ENCODE measurements at regions not wholly inside any gene's neighbourhood (a gene's known extent, or its start where the extent isn't known, plus 50 kb on each side); places are given as distances from the start of the nearest gene placed in this dataset.

GRCh38 chr3:111470032-111470431 is 72.0 kb upstream of the CD96 start:
- FAIRE-seq, result no peak
- no peak for DNase-seq (ENCODE audit: low spot score)

GRCh38 chr3:111471831-111472230 is 70.2 kb upstream of the CD96 start:
- no peak for FAIRE-seq
- DNase-seq (ENCODE audit: low spot score), result no peak

- FAIRE-seq (no peak), DNase-seq (ENCODE audit: low spot score) (no peak)
Measured at GRCh38 chr3:111472556-111472955, 69.4 kb upstream of the CD96 start.

GRCh38 chr3:111473550-111473949 is 68.4 kb upstream of the CD96 start:
- DNase-seq (ENCODE audit: low spot score) (no peak), FAIRE-seq (no peak)

- DNase-seq (ENCODE audit: low spot score) (no peak), FAIRE-seq (no peak)
Measured at GRCh38 chr3:111476701-111477100, 65.3 kb upstream of the CD96 start.

GRCh38 chr3:111480091-111480490 is 61.9 kb upstream of the CD96 start:
- FAIRE-seq (no peak), DNase-seq (ENCODE audit: low spot score) (no peak)

- no peak for DNase-seq (ENCODE audit: low spot score)
- FAIRE-seq, result no peak
Measured at GRCh38 chr3:111481551-111481950, 60.4 kb upstream of the CD96 start.

- DNase-seq (ENCODE audit: low spot score) (no peak), FAIRE-seq (no peak)
Measured at GRCh38 chr3:111482574-111482973, 59.4 kb upstream of the CD96 start.

GRCh38 chr3:111485086-111485485 is 56.9 kb upstream of the CD96 start:
- DNase-seq (ENCODE audit: low spot score), result no peak
- no peak for FAIRE-seq

Measured in RCC 7860 (cell line).